NB4 (cell line): ENCODE measurements at regions not wholly inside any gene's neighbourhood (a gene's known extent, or its start where the extent isn't known, plus 50 kb on each side); places are given as distances from the start of the nearest gene placed in this dataset.
"Not testable (repeated sequence)": the region's sequence is repeated elsewhere in the genome, so short reads cannot be mapped to it uniquely, and the experiment has no call there.

ENCODE experiments used
- MAX ChIP-seq: IDR thresholded peaks from 2 replicates; pipeline ENCODE4 v1.6.1; 2011; ENCODE audit warnings: low read depth, low read length
- MYC ChIP-seq: IDR thresholded peaks from 2 replicates; pipeline ENCODE4 v1.6.1; 2011; ENCODE audit warnings: low read depth, low read length
- POLR2A ChIP-seq: IDR thresholded peaks from 2 replicates; pipeline ENCODE4 v1.6.1; 2011; ENCODE audit warnings: mild to moderate bottlenecking; ENCODE audit not compliant: insufficient read length; ENCODE audit errors: extremely low read depth
- TF ChIP-seq, protein P1 (sequence below): IDR thresholded peaks from one replicate; pipeline ENCODE4 v1.5.1; 2012; ENCODE audit warnings: low read depth, low read length

GRCh38 chr1:165969366-165969765 lies 142.0 kb downstream of the UCK2 start:
- not testable (repeated sequence) for TF ChIP-seq POLR2A, MYC, MAX
- TF ChIP-seq, protein P1, sequence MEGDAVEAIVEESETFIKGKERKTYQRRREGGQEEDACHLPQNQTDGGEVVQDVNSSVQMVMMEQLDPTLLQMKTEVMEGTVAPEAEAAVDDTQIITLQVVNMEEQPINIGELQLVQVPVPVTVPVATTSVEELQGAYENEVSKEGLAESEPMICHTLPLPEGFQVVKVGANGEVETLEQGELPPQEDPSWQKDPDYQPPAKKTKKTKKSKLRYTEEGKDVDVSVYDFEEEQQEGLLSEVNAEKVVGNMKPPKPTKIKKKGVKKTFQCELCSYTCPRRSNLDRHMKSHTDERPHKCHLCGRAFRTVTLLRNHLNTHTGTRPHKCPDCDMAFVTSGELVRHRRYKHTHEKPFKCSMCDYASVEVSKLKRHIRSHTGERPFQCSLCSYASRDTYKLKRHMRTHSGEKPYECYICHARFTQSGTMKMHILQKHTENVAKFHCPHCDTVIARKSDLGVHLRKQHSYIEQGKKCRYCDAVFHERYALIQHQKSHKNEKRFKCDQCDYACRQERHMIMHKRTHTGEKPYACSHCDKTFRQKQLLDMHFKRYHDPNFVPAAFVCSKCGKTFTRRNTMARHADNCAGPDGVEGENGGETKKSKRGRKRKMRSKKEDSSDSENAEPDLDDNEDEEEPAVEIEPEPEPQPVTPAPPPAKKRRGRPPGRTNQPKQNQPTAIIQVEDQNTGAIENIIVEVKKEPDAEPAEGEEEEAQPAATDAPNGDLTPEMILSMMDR: not testable (repeated sequence)
